SK-N-SH treated with all-trans-retinoic acid at 6 μM for 48 hours (cell line): ENCODE measurements at regions not wholly inside any gene's neighbourhood (a gene's known extent, or its start where the extent isn't known, plus 50 kb on each side); places are given as distances from the start of the nearest gene placed in this dataset.

Experiments
- ATAC-seq: fragments of 200-7000 bp; cut with Tn5 transposase; 3 replicates; pipeline ENCODE4 v1.9.1; 2020; ENCODE audit warnings: mild to moderate bottlenecking, moderate library complexity
- ARNTL ChIP-seq: fragments of 450-650 bp; formaldehyde crosslinking; IDR thresholded peaks from 2 replicates; pipeline ENCODE4 v1.5.0; 2020; ENCODE audit warnings: low read depth, mild to moderate bottlenecking, moderate library complexity, borderline replicate concordance
- BACH2 ChIP-seq: fragments of 250-450 bp; sonication (Bioruptor Pico); IDR thresholded peaks from 2 replicates; pipeline ENCODE4 v1.9.0; 2021; ENCODE audit warnings: mild to moderate bottlenecking, borderline replicate concordance
- CREB5 ChIP-seq: fragments of 250-450 bp; sonication (Bioruptor Pico); IDR thresholded peaks from 2 replicates; pipeline ENCODE4 v1.5.1; 2020; ENCODE audit warnings: low read depth, mild to moderate bottlenecking, moderate library complexity
- CSDC2 ChIP-seq: fragments of 250-450 bp; sonication (Bioruptor Pico); IDR thresholded peaks from 2 replicates; pipeline ENCODE4 v1.5.0; 2020; ENCODE audit warnings: mild to moderate bottlenecking, moderate library complexity
- CSRNP3 ChIP-seq: fragments of 250-450 bp; sonication (Bioruptor Pico); IDR thresholded peaks from 2 replicates; pipeline ENCODE4 v1.5.1; 2021; ENCODE audit warnings: mild to moderate bottlenecking, moderate library complexity
- GLIS3 ChIP-seq: fragments of 250-450 bp; sonication (Bioruptor Pico); IDR thresholded peaks from 2 replicates; pipeline ENCODE4 v1.5.0; 2020; ENCODE audit warnings: mild to moderate bottlenecking, moderate library complexity
- ISL1 ChIP-seq: fragments of 250-450 bp; sonication (Bioruptor Pico); IDR thresholded peaks from 2 replicates; pipeline ENCODE4 v2.1.2; 2022; ENCODE audit warnings: mild to moderate bottlenecking, moderate library complexity
- OSR1 ChIP-seq: fragments of 250-450 bp; sonication (Bioruptor Pico); IDR thresholded peaks from 2 replicates; pipeline ENCODE4 v1.8.0; 2022; ENCODE audit warnings: moderate library complexity, mild to moderate bottlenecking, inconsistent platforms
- PATZ1 ChIP-seq: fragments of 250-450 bp; sonication (Bioruptor Pico); IDR thresholded peaks from 2 replicates; pipeline ENCODE4 v1.8.0; 2020; ENCODE audit warnings: mild to moderate bottlenecking, moderate library complexity, borderline replicate concordance
- POU6F1 ChIP-seq: fragments of 250-450 bp; sonication (Bioruptor Pico); IDR thresholded peaks from 2 replicates; pipeline ENCODE4 v1.8.0; 2021; ENCODE audit warnings: low read depth, mild to moderate bottlenecking, moderate library complexity, borderline replicate concordance
- PPARA ChIP-seq: fragments of 250-450 bp; sonication (Bioruptor Pico); IDR thresholded peaks from 2 replicates; pipeline ENCODE4 v1.5.0; 2020; ENCODE audit warnings: mild to moderate bottlenecking, borderline replicate concordance
- RARB ChIP-seq: fragments of 250-450 bp; sonication (Bioruptor Pico); IDR thresholded peaks from 2 replicates; pipeline ENCODE4 v1.8.0; 2021; ENCODE audit warnings: mild to moderate bottlenecking, moderate library complexity
- SNAI2 ChIP-seq: fragments of 250-450 bp; sonication (Bioruptor Pico); IDR thresholded peaks from 2 replicates; pipeline ENCODE4 v1.5.0; 2020; ENCODE audit warnings: mild to moderate bottlenecking, moderate library complexity
- TCF4 ChIP-seq: fragments of 250-450 bp; sonication (Bioruptor Pico); IDR thresholded peaks from 2 replicates; pipeline ENCODE4 v1.8.0; 2021; ENCODE audit warnings: mild to moderate bottlenecking, moderate library complexity, borderline replicate concordance
- TOX ChIP-seq: fragments of 250-450 bp; sonication (Bioruptor Pico); IDR thresholded peaks from 2 replicates; pipeline ENCODE4 v1.8.0; 2021; ENCODE audit warnings: mild to moderate bottlenecking, moderate library complexity, borderline replicate concordance
- TSHZ2 ChIP-seq: fragments of 250-450 bp; sonication (Bioruptor Pico); IDR thresholded peaks from 2 replicates; pipeline ENCODE4 v1.5.0; 2020; ENCODE audit warnings: mild to moderate bottlenecking, moderate library complexity
- ZC3H10 ChIP-seq: fragments of 250-450 bp; sonication (Bioruptor Pico); IDR thresholded peaks from 2 replicates; pipeline ENCODE4 v1.5.1; 2021; ENCODE audit warnings: mild to moderate bottlenecking, moderate library complexity
- ZFP3 ChIP-seq: fragments of 250-450 bp; sonication (Bioruptor Pico); IDR thresholded peaks from 2 replicates; pipeline ENCODE4 v1.5.0; 2020; ENCODE audit warnings: mild to moderate bottlenecking, moderate library complexity
- ZFP30 ChIP-seq: fragments of 450-650 bp; formaldehyde crosslinking; IDR thresholded peaks from 2 replicates; pipeline ENCODE4 v1.5.0; 2022; ENCODE audit warnings: mild to moderate bottlenecking, moderate library complexity
- ZNF70 ChIP-seq: fragments of 450-650 bp; formaldehyde crosslinking; IDR thresholded peaks from 2 replicates; pipeline ENCODE4 v1.5.0; 2020; ENCODE audit warnings: mild to moderate bottlenecking, moderate library complexity
- ZNF8 ChIP-seq: fragments of 450-650 bp; formaldehyde crosslinking; IDR thresholded peaks from 2 replicates; pipeline ENCODE4 v1.5.0; 2020; ENCODE audit warnings: mild to moderate bottlenecking, moderate library complexity

- no peak for ATAC-seq
- TF ChIP-seq ARNTL (CRISPR knock-in tag): no peak
- TF ChIP-seq CSDC2: no peak
- TF ChIP-seq POU6F1 (CRISPR knock-in tag): no peak
- no peak for TF ChIP-seq ZNF70
- TF ChIP-seq ZFP30 (CRISPR knock-in tag): no peak
- TF ChIP-seq, all 23 proteins: peak for 0
Measured at GRCh38 chr12:85529896-85530295, 249.9 kb downstream of the ALX1 start.

GRCh38 chr12:85530456-85530855 lies 250.4 kb downstream of the ALX1 start:
- no peak for ATAC-seq
- TF ChIP-seq SNAI2 (CRISPR knock-in tag) (no peak), BACH2 (CRISPR knock-in tag) (no peak), CSDC2 (no peak), ZC3H10 (CRISPR knock-in tag) (no peak), ARNTL (CRISPR knock-in tag) (no peak), CREB5 (no peak), ZNF8 (CRISPR knock-in tag) (no peak), POU6F1 (CRISPR knock-in tag) (no peak), OSR1 (CRISPR knock-in tag) (no peak), TOX (CRISPR knock-in tag) (no peak), PATZ1 (CRISPR knock-in tag) (no peak), CSRNP3 (CRISPR knock-in tag) (no peak), TSHZ2 (CRISPR knock-in tag) (no peak), ISL1 (no peak), GLIS3 (CRISPR knock-in tag) (no peak), ZNF70 (no peak), ZFP3 (CRISPR knock-in tag) (no peak), RARB (CRISPR knock-in tag) (no peak), PPARA (CRISPR knock-in tag) (no peak), ZFP30 (CRISPR knock-in tag) (no peak)

GRCh38 chr12:85531341-85531740 lies 251.3 kb downstream of the ALX1 start:
- no peak for ATAC-seq
- TF ChIP-seq TCF4 (CRISPR knock-in tag) (no peak), CREB5 (no peak), POU6F1 (CRISPR knock-in tag) (no peak), TSHZ2 (CRISPR knock-in tag) (no peak)
